Fibroblast of lung (primary cell): ENCODE measurements at regions not wholly inside any gene's neighbourhood (a gene's known extent, or its start where the extent isn't known, plus 50 kb on each side); places are given as distances from the start of the nearest gene placed in this dataset.

Experiments
- DNase-seq, 2 donors: peaks; one replicate each; pipeline versions ENCODE4 v3.0.0 to v3.0.0-alpha.2; 2010; ENCODE audit warnings: low read depth in 2 of 2
- H2AFZ ChIP-seq: 2 replicates; pipeline ENCODE4 v1.5.1; 2012; ENCODE audit warnings: low read length, control low read depth, inconsistent platforms
- H3K27ac ChIP-seq: 2 replicates; pipeline ENCODE4 v1.5.1; 2011; ENCODE audit warnings: low read length, control low read depth; ENCODE audit not compliant: insufficient read depth
- H3K27me3 ChIP-seq: 2 replicates; pipeline ENCODE4 v1.5.1; 2011; ENCODE audit warnings: mild to moderate bottlenecking, low read length; ENCODE audit not compliant: control insufficient read depth, insufficient read depth
- H3K36me3 ChIP-seq: 2 replicates; pipeline ENCODE4 v1.5.1; 2011; ENCODE audit warnings: low read length; ENCODE audit not compliant: control insufficient read depth, insufficient read depth
- H3K4me1 ChIP-seq: 2 replicates; pipeline ENCODE4 v1.5.1; 2011; ENCODE audit warnings: low read length; ENCODE audit not compliant: control insufficient read depth, insufficient read depth; ENCODE audit errors: extremely low read depth
- H3K4me2 ChIP-seq: 2 replicates; pipeline ENCODE4 v1.5.1; 2011; ENCODE audit warnings: low read length, control low read depth; ENCODE audit not compliant: insufficient read depth; ENCODE audit errors: extremely low read depth
- H3K4me3 ChIP-seq, 4 experiments: fragments of 200-600 bp in 1 of 4; sonication (generic) in 1 of 4; replicated peaks in 1 of 4; 2 replicates each; pipeline ENCODE4 v1.5.1; 2011 to 2016; ENCODE audit warnings: low read length in 4 of 4, low read depth in 3 of 4, mild to moderate bottlenecking in 3 of 4, control low read depth in 2 of 4, inconsistent platforms in 1 of 4, mixed read lengths in 1 of 4; ENCODE audit not compliant: insufficient read depth in 1 of 4; ENCODE audit errors: control extremely low read depth in 1 of 4
- H3K79me2 ChIP-seq: 2 replicates; pipeline ENCODE4 v1.5.1; 2012; ENCODE audit warnings: mild to moderate bottlenecking, low read length, inconsistent platforms; ENCODE audit not compliant: control insufficient read depth, insufficient read depth
- H3K9ac ChIP-seq: 2 replicates; pipeline ENCODE4 v1.5.1; 2011; ENCODE audit warnings: mild to moderate bottlenecking, low read length, control low read depth; ENCODE audit not compliant: insufficient read depth
- H3K9me3 ChIP-seq: 2 replicates; pipeline ENCODE4 v1.5.1; 2012; ENCODE audit warnings: low read depth, low read length; ENCODE audit not compliant: control insufficient read depth, insufficient read depth
- H4K20me1 ChIP-seq: 2 replicates; pipeline ENCODE4 v1.5.1; 2011; ENCODE audit warnings: low read length; ENCODE audit not compliant: control insufficient read depth, insufficient read depth; ENCODE audit errors: extremely low read depth
- EZH2 ChIP-seq: IDR thresholded peaks from 2 replicates; pipeline ENCODE4 v1.5.1; 2012; ENCODE audit warnings: low read length, control low read depth, mild to moderate bottlenecking; ENCODE audit errors: missing control alignments
- TF ChIP-seq, protein P1 (sequence below), 2 donors: IDR thresholded peaks in 1 of 2; conservative IDR thresholded peaks in 1 of 2; 1 replicate in 1 of 2; 2 replicates in 1 of 2; pipeline ENCODE4 v1.5.1; 2011 to 2012; ENCODE audit warnings: low read length in 2 of 2, control low read depth in 1 of 2, inconsistent platforms in 1 of 2, low read depth in 1 of 2, mild to moderate bottlenecking in 1 of 2

DNA sequence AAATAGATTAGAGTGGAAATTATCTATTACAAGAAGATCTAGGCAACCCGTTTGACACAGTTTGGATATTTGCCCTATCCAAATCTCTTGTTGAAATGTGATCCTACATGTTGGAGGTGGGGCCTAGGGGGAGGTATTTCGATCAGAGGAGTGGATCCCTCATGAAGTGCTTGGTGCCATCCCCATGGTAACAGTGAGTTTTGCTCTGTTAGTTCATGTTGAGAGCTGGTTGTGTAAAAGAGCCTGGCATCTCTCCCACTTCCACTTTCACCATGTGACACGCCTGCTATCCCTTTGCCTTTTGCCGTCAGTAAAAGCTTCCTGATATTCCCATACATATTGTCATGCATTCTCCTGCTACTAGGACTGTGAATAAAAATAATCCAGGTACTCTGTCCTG, 66.4 kb upstream of the FLRT2 start:
- Histone ChIP-seq H3K4me2 (no peak overlapping the region), H3K27ac (no peak overlapping the region), H3K4me3 (no peak overlapping the region), H3K4me1 (no peaks in the 10 kb centered on the region), H3K79me2 (no peaks in the 10 kb centered on the region), H3K9ac (no peak overlapping the region), H3K9me3 (no peaks in the 10 kb centered on the region), H3K27me3 (no peaks in the 10 kb centered on the region), H2AFZ (no peak overlapping the region), H3K36me3 (no peaks in the 10 kb centered on the region), H4K20me1 (no peaks in the 10 kb centered on the region)
- DNase-seq = no peak
- TF ChIP-seq EZH2 = no peak
- TF ChIP-seq, protein P1, sequence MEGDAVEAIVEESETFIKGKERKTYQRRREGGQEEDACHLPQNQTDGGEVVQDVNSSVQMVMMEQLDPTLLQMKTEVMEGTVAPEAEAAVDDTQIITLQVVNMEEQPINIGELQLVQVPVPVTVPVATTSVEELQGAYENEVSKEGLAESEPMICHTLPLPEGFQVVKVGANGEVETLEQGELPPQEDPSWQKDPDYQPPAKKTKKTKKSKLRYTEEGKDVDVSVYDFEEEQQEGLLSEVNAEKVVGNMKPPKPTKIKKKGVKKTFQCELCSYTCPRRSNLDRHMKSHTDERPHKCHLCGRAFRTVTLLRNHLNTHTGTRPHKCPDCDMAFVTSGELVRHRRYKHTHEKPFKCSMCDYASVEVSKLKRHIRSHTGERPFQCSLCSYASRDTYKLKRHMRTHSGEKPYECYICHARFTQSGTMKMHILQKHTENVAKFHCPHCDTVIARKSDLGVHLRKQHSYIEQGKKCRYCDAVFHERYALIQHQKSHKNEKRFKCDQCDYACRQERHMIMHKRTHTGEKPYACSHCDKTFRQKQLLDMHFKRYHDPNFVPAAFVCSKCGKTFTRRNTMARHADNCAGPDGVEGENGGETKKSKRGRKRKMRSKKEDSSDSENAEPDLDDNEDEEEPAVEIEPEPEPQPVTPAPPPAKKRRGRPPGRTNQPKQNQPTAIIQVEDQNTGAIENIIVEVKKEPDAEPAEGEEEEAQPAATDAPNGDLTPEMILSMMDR (conservative IDR thresholded peaks at IDR 0.05 in 1 of 2, IDR thresholded peaks at IDR 0.05 in 1 of 2; ENCODE audit: low read depth in 1 of 2, low read length in 2 of 2) = no peak

DNA sequence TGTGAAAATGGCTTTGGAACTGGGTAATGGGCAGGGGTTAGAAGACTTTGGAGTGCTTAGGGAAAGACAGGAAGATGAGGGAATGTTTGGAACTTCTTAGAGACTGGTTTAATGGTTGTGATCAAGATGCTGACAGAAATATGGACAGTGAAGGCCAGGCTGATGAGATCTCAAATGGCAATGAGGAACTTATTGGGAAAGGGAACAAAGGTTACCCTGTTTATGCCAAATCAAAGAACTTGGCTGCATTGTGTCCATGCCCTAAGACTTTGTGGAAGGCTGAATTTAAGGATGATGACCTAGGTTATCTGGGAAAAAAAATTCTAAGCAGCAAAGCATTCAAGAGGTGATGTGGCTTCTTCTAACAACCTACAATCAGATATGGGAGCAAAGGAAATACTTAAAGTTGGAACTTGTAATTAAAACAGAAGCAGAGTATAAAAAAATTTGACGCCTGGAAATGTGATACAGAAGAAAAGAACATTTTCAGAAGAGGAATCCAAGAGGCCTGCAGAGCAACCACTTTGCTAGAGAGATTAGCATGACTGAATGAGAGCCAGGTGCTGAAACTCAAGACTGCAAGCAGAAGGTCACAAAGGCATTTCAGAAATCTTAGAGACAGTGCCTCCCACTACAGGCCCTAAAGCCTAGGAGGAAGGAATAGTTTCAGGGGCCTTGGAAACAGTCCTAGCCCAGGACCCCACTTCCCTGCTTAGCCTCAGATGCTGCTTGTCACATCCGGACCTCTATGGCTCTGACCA, 65.6 kb upstream of the FLRT2 start:
- no peaks in the 10 kb centered on the region for H4K20me1 ChIP-seq
- H3K27ac ChIP-seq = no peak overlapping the region
- no peak overlapping the region for H3K4me2 ChIP-seq
- H3K36me3 ChIP-seq = no peaks in the 10 kb centered on the region
- no peak overlapping the region for H2AFZ ChIP-seq
- no peaks in the 10 kb centered on the region for H3K4me1 ChIP-seq
- no peaks in the 10 kb centered on the region for H3K27me3 ChIP-seq
- TF ChIP-seq EZH2 = no peak
- TF ChIP-seq, protein P1 (conservative IDR thresholded peaks at IDR 0.05 in 1 of 2, IDR thresholded peaks at IDR 0.05 in 1 of 2; ENCODE audit: low read depth in 1 of 2, low read length in 2 of 2) = no peak
- H3K9ac ChIP-seq = no peak overlapping the region
- H3K9me3 ChIP-seq = no peaks in the 10 kb centered on the region
- no peak for DNase-seq
- no peak overlapping the region for H3K4me3 ChIP-seq
- H3K79me2 ChIP-seq = no peaks in the 10 kb centered on the region

DNA sequence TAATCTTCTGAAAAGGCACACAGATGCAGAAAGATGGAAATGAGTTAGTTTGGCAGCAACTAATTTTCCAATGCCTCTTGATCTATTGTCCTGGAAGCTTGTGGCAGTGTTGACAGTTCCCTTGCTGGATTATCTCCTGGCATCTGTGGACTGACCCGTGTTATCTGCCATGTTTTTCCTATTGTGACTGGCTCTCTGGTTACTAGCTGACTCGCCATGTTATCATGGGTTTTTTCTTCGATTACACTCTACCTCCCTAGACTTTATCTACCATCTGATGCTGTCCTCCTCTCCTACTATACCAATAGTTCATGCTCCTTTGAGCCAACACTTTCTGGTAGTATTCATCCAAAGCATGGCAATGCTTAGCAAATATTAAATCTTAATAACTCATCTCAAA, 63.3 kb upstream of the FLRT2 start:
- Histone ChIP-seq H3K9me3 (no peaks in the 10 kb centered on the region), H3K4me1 (peaks cover under 1% of the 10 kb centered on the region), H3K9ac (no peak overlapping the region), H3K27me3 (no peaks in the 10 kb centered on the region), H3K4me2 (no peak overlapping the region), H3K27ac (no peak overlapping the region), H3K4me3 (no peak overlapping the region), H3K36me3 (no peaks in the 10 kb centered on the region), H2AFZ (no peak overlapping the region), H4K20me1 (no peaks in the 10 kb centered on the region), H3K79me2 (no peaks in the 10 kb centered on the region)
- TF ChIP-seq EZH2 = no peak
- peak in 1 of 2 donors; percentile 12 for DNase-seq
